Activated effector memory CD4-positive, alpha-beta T cell treated with anti-CD3 and anti-CD28 coated beads, Interleukin-2, amount 50 U/mL, for 16 hours (primary cell): ENCODE measurements at regions not wholly inside any gene's neighbourhood (a gene's known extent, or its start where the extent isn't known, plus 50 kb on each side); places are given as distances from the start of the nearest gene placed in this dataset.

Experiments
- DNase-seq: peaks from one replicate; pipeline ENCODE4 v3.0.0-alpha.2; 2020

DNA sequence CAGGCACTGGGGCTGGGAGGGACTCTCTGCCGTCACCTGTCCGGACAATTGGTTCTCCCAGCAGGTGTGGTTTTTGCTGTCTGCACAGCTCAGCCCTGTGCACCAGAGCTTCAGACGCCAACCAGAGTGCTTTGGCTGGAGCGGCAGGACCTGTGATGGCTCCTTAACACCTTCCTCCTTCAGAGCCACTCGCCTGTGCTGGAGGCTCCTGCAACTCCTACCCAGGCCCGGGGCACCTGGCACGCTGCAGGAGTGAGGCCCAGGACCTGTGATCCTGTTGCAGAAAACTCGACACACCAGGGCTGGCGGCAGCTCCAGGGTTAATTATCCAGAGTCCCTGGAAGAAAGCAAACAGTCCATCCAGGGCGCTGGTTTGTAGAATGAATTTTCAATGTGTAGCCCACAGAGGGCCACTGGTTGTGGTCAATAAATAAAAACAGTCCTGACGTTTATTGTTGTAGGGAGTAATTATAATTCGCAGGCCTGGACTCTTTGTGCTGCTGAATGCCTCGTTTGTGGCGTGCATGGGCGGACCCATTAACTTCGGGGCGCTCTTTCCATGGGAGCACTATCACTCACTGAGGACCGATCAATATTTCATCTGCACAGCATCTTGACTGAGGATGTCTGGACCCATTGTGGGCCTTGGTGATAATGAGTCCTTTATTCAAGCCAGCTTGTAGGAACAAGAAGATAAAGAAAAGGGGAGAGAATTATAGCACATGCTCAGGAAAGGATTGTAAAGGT is 339.7 kb upstream of the IRX4 start:
- DNase-seq = no peak

DNA sequence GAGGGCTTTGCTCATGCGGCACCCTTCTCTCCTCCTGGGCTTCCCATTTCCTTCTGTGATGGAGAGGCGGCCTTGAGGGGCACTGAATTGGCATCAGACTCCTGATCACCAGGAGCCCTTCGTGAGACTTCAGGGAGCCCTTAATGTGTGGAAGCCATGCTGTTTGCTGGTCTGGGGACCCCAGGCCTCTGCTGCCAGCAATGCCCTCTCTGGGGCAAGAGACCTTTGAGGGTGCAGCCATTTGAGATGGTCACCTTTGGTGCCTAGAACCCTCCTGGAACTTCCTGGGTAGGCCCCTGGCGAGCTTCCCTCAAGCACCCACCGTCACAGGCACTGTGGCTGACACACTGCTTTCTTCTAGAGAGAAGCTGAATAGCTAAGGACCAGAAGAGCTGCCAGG is 338.7 kb upstream of the IRX4 start:
- no peak for DNase-seq

DNA sequence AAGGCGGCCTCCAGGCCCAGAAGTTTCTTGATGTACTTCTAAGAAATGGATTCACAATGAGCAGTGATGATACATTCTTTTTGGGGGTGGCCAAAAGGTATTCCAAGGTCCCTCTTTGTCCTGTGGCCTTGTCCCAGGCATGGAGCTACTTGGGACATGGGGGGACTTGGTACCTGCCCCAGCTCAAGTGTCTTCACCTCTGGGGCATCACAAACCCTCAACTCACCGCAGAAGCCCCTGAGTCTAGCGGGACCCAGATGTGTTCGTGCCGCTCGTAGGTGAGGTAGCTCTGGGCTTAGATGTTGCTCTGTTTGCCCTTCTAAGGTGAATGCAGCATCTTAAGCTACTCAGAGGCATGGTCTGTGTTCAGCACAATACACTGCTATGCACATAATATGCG is 338.0 kb upstream of the IRX4 start:
- DNase-seq = no peak

DNA sequence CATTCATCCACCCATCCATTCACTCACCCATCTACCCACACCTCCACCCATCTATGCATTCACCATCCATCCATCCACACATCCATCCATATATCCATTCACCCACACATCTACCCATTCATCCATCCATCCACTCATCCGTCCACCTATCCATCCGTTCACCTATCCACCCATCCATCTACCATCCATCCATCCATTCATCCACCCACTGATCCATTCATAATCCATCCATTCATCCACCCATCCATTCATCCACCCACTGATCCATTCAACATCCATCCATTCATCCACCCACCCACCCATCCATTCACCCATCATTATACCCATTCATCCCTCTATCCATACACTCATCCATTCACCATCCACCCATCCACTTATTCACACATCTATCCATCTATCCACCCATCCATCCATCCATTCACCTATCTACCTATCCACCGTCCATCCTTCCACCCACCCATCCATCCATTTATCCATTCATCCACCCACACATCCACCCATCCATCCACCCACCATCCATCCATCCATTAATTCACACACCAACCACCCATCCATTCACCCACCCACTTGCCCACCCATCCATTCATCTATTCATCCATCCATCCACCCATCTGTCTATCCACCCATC is 336.5 kb upstream of the IRX4 start:
- DNase-seq = no peak

DNA sequence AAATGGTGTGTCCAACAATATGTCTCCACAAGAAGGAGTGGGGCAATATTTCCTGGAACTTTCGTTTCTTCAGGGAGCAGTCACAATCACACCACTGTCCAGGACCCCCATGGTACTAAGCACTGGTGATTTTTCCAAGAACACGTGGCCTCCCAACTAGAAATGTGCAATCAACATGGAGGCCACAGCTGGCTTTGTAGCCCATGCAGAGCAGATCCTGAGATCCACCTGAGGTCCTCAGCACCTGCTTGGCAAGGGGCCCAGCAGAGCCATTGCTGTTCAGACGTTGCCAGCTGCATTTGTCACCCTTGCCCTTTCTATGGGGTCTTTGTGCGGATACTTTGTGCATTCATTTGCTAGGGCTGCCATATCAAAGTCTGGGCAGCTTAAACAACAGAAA is 334.5 kb upstream of the IRX4 start:
- no peak for DNase-seq

DNA sequence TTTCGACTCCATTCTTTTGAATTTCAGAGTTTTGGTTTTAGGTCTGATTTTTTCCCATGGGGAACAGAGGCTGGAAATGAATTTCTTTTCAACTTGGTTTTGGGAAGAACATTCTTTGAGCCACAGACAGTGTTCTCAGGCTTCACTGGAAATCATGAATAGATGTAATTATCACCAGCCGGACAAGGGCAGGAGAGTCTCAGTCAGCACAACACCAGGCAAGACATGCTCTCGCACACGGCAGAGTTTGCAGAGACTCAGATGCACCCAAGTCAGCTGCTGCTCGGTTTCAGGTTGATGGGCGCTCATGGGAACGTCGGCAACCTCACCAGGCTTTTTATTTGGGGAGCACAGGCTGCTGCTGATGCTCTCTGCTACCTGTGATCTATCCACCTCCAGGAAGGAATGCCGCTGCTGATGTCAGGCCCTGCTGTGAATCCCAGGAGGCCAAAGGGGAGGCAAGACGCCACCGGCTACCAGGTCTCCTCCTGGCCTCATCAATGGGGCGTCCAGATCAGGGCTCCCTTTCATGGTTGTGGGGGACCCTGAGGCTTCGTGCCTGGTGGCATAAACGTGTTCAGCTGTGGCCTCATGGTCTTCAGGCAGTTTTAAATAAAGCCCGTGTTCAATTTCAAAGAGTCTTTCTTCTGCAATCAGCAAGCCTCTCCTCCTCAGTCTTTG is 332.3 kb upstream of the IRX4 start:
- no peak for DNase-seq

DNA sequence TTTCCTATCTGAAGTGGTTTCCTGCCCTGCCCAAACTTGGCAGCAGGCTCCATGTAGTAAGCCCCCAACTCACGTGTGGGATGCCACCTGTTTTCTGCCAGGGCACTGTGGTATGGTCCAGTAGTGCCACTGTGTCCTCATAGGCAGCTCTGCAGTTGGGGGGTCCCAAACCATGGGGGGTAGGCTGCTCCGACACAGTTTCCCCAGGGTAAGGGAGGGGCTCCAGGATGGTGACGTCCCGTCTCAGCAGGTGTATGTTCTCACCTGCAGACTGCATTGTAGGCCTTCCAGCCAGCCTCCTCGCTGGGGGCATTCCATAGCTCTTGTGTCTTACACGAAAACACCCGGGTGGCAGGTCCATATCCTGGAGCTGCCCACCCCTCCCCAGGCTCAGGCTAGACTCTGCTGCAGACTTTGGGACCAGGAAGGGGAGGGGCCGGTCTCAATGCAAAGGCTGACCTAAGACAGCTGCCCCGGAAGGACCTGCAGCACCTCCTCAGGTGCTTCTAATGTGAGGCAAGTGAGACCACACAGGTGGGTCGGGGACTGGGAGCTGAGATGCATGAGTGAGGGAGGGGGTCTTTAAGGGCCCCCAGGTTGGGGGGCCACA is 330.5 kb upstream of the IRX4 start:
- no peak for DNase-seq

DNA sequence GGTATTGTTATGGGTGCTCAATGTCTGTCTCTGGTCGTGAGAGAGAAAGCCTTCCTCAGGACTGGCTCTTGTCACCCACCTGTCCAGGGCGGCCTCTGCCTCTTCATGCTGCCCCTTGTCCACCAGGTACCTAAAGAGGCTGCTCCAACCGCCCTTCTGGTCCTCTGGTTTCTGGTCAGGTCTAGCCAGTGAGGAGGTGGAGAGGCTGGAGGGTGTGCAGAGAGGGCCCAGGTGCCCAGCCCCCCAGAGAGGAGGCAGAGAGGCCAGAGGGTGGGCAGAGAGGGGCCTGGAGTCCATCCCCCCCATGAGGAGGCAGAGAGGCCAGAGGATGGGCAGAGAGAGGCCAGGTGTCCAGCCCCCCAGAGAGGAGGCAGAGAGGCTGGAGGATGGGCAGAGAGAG is 329.8 kb upstream of the IRX4 start:
- DNase-seq = no peak

DNA sequence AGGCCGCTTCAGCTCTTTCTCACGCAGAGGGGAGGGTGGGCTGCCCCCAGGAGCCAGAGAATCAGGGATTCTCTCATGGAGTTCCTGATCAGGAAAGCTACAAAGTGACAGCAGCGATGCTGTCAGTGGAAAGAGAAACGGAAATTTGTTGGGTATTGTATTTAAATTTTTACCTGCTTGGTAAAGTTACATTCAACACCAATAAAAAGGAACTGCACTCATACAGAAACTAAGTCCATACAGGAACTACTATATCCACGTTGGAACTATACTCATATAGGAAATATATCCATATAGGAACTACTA is 325.5 kb upstream of the IRX4 start:
- DNase-seq = no peak

DNA sequence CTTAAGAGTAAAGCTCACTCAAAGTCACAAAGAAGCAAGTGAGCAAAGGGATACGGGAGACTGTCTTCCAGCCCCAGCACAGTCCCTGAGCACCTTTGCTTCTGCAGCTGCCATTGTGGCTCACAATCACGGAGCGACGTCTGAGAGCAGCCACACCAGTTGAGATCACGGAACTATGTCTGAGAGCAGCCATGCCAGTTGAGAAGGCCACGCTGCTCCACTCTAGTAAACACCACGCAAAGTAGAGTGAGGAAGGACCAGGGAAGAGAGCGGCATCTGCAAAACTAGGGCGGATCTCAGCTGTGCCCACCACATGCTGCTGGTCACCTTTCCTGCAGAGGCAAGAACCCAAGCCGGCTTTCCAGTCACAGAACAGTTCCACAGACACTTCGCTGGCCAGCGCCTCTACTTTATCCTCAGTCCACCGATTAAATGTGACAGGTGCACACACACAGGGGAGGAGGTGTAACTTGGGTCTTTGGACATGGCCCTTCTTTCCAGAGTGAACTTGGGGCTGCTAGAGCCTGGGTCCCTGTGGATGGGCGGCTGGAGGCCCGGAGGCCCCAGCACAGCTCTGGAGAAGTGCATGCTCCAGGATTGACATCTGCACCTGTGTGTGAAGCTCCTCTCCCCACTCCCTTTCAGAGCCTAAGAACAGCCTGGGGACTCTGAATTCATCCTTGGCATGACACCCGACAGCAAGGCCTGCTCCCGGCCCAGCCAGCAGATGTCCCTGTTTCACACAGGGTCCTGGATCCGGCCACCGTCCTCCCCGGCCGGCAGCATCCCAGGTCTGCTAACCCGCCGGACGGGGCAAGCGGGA is 324.9 kb upstream of the IRX4 start:
- no peak for DNase-seq

DNA sequence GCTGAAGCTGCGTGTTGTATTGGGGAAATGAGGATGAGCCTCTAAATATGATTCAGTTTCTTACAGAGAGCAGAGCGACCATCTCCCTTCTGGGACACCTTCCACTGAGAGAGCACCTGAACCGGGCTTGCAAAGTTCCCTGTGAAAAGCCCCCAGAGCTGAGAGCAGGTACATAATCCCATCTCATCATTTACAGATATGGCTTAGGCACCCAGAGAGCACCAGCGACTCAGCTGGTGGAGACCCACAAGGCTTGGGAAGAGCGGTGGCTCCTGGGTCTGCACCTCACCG is 324.3 kb upstream of the IRX4 start:
- DNase-seq = no peak

DNA sequence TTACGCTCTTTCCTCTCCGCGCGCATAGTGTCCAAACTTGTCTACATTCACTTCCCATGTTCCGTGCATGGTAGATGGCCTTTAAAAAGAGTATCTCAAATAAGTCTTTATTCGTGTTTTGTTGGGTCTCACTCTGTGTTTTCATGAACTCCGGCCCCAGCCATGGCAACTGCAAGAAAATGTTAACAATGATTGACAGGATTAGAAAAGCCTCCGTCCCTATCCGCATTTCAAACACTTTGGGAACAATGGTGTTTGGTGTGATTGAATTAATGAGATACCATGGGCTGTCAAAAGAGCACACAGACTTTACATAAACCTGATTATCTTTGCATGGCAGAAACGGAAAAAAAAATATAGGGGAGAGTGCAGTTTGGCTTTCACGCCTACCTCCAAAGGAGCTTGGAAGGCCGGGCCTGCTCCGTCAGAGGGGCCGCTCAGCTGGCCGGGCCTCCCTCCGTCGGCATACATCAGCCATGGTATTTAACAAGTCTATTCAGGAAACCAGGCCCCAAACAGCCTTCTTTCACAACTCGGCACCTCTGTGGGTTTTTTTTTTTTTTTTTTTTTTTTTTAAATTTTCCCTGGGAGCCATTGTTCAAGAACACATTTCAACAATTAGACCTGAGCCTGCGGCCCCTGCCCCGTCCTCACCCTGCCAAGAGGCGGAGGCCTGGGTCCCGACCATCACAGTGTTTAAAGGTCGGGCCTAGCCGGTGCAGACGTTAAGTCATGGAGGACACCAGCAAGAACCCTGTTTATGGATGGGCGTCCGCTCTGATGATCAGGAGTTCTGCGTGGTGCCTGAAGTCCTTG is 323.8 kb upstream of the IRX4 start:
- no peak for DNase-seq

DNA sequence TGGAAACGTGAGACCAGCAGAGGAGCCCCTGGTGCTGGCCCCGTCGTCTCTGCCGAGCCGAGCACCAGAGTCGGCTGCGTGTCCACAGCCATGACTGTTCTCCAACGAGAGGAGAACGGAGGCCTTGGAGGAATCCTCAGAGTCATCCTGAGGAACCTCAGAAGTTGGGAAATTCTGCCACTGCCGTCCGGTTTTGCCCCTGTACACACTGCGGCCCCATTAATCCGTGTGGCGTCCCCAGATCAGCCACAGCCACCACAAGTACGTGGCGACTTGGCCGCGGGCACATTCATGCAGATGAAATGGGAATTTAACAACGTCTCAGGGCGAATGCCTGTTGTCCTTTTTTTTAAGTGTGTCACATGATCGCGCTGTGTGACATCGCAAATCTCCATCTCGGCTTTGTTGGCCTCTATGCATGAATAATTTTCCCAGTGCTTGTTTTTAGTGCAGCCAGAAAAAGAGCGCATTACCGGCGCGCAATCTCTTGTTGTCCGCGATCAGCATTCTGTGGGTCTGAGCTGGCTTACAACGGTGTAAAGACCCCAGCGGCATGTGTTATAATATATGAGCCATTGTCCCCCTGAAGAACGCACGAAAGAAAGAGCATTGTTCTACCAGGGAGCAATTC is 323.0 kb upstream of the IRX4 start:
- no peak for DNase-seq

DNA sequence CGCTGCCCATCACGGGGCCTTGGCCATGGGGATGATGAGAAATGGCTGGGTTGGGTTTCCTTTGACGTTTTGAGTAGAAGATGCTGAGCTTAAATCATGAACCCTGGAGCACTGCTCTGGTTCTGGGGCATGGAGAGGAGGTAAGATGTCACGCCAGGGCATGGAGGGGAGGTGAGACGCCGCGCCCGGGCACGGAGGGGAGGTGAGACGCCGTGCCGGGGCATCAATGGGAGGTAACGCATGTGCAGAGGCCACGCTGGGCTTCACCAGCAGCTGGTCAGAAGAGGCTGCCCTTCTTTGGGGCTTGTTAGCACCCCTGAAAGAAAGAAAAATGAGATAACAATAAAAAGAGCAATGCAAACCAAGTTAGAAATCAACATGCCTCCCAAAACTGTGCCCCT is 322.5 kb upstream of the IRX4 start:
- DNase-seq = no peak

DNA sequence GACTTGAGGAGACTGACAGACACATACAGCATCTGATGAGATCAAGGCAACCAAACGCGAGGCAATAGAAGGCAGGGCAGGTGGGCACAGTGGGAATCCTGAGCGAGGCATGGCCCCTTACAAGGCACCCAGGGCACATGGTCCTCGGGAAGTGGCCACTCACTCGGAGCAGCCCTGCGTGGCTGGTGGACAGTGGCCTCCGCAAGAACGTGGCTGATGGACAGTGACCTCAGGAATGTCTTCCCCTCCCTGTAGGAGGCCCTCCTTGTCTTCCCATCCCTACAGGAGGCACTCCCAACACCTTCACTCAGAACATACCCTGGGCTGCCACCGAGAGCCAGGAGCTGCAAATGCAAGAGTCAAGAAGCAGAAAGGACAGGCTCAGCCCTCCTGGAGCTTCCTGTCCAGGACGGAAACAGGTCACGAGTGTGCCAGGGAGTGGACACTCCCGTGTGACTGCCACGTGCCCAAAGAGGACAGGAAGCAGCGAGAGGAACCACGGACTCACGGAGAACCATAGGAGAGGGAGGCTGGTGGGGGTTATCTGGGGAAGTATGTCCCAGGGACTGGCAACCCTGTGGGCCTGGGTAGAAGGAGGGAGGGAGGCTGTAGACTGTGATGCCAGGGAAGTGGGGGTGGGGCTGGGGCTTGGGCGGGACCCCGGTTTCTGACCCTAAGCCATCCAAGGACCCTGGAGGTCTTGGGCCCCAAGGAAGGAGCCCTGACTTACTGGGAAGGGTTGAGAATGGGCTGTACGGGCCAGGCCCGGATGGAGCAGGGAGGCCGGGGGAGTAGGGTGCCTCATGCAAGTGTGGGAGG is 321.9 kb upstream of the IRX4 start:
- no peak for DNase-seq

DNA sequence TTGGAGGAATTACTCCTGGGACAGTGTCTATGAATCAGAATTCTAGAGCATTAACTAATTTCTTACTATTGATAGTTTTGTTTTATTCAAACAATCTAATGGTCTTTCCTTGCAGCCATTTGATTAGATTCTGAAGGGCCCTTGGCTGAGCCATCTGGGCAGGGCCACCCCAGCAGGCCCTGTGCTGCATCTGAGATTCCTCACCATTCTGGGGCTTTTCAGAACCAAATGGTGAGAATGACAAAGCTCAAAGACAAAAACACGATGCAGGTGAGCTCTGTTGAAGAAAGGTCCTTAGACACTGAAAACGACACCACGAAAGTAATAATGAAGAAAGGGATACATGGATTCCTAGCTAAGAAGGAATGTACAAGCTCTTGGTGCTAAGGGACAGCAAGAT is 321.0 kb upstream of the IRX4 start:
- DNase-seq = no peak

DNA sequence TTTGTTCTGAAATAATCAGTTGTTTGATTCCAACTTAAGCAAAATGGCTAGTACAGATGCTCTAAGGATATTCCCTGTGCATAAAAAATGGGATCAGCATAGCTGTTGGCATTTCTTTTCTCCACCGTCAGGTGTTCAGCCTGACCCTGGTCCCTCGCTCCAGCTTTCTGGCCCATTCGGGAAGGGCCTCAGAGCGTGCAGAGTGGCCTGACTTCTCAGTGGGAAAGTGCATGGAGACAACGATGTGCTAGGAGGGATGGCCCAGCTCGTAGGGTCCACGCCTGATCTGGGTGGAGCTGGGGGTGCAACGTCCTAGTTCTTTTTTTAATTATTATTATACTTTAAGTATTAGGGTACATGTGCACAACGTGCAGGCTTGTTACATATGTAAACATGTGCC is 319.1 kb upstream of the IRX4 start:
- no peak for DNase-seq

DNA sequence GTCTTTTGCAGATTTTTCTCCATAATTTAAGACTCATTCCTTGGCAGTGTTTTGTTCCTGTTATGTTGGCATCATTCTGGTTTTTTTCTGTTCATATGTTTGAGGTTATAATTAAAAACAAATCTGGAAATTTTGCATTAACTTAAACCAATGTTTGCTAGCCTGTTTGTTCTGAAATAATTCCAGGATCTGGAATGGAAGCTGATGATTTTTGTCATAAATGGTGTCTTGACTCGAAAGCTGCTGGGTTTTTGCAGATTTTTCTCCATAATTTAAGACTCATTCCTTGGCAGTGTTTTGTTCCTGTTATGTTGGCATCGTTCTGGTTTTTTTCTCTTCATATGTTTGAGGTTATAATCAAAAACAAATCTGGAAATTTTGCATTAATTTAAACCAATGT is 318.7 kb upstream of the IRX4 start:
- no peak for DNase-seq

DNA sequence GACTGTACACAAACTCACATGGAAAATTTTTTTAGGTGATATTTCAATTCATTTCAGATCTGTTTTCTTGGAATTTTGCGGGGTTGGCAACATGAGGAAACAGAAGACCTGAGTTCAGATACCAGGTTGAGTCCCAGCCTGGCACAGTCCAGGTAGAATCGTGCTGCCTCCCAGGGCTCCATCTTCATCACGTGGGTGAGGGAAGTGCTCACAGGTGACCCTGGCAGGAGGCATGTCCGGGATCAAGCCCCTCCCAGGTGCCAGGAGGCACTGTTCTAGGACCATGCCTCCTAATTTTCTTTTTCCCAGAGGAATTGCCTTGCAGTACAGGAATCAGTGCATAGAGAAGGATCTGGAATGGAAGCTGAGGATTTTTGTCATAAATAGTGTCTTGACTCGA is 318.3 kb upstream of the IRX4 start:
- DNase-seq = no peak

DNA sequence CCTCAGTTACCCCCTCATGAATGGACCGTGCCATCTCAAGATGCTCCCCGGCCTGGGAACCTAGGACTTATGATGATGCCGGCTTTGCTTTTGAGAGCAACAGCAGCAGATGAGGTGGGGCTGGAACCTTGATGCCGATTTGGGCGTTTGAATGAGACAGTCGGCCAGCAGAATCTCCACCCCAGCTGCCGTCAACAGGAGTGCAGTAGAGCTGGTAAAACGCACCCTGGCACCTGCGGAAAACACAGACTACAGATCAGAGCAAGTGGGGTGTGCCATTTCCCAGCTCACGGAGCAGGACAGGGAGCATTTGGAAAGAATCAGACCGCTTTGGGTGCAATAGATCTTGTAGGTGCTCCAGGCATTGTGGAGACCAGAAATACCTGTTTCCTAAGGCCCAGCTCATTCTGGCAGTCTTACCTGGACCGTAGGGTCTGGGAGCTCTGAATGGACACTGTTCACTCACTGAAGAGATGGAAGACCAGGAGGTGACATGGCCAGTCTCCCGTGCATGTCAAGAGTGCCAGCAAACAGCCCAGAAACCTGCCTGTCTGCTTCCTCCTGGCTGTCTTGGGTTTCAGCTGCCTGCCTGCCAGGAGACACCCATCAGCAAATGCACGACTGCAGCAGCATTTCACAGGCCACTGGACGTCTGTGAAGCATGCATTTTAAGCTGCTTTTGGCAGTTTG is 317.7 kb upstream of the IRX4 start:
- DNase-seq = no peak

DNA sequence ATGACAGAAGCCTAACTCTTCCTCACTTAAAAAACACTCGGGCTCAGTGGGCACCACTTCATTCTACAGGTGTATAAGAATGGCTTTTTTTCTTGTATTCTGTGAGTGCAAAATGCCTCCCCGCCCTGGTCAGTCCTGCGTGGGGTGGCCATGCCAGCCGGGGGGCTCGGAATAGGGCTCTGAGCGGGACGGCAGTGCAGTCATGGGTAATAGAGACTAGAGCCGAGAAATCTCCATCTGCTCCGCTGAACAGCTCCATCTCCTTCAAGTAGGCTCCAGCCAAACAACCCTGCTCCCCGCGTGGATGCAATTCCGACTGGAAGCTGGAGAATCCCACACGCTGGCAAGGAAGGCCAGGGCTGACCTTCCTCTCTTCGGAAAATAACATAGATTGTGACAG is 317.0 kb upstream of the IRX4 start:
- no peak for DNase-seq
